GM18868 (cell line): ENCODE measurements at regions not wholly inside any gene's neighbourhood (a gene's known extent, or its start where the extent isn't known, plus 50 kb on each side); places are given as distances from the start of the nearest gene placed in this dataset.

ENCODE experiments used
- ATAC-seq: cut with Tn5 transposase; IDR thresholded peaks from one replicate; pipeline ENCODE4 v1.9.1; 2021; ENCODE audit warnings: mild to moderate bottlenecking, moderate library complexity; ENCODE audit not compliant: unreplicated experiment

DNA sequence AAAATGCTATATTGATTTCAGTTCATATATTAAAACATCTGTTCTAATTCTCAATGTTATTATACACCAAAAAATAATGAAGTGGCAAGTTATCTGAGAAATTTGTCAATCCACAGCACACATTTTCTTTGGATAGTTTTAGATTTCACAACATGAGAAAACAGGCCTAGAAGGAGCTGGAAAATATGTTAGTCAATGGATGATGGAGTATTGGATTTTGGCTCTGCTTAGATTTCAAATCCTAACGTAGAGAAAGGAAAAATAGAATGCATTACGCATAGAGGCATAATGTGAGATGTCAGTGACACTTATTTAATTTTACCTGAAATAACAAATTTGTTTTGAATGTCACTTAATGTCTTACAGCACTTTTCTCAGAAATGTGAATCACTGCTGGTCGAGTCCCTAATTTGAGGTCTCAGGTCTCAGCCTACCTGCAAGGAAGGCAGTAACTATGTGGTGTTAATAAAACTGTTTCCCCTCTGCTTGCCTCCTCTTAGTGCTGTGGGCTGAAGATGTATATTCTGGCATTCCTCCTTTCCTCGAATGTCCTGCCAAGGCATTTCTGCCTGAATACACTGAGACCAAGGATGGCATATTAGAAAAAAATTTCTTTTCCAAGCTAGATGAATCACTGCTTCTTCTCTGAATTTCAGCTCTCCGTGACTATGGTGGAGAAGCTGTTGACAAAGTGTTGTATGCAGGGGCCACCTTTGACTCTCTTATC lies 232.4 kb downstream of the POSTN start:
- no peak for ATAC-seq

GRCh38 chr13:37365496-37365895 lies 233.1 kb downstream of the POSTN start:
- no peak for ATAC-seq

DNA sequence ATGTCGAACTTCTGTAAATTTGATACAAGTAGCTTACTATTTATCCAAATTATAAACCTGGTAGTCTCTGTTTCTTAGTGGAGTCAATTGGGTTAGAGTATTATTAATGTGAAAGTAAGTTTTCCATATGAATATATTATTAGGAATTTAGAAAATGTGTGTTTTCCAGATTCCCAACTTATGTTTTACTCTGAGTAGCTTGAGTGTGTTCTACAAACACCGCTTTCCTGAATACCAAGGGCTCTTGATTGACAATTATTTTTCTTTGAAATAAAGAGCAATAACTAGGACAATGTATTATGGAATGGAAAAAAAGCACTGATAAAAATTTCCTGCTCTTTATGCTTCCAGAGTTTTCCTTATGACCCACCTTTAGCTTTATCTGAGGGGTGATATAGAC lies 233.6 kb downstream of the POSTN start:
- ATAC-seq: no peak

DNA sequence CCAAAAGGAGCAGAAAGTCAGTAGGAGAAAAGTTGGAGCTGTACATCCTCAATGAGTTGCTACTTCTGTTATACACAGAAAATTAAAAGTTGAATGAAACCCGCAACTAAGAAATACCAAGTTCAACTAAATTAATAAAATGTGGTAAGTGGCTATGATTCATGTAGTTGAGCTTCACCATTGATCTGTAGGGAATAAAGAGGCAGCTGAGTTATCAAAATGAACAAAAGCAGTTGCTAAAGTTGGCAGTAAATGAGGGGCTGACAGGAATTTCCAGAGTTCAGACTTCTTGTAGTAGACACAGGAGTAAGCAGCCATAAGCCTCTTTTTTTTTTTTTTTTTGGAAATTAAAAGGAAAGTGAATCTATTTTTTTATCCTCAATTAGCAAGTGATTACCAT lies 234.6 kb downstream of the POSTN start:
- no peak for ATAC-seq

DNA sequence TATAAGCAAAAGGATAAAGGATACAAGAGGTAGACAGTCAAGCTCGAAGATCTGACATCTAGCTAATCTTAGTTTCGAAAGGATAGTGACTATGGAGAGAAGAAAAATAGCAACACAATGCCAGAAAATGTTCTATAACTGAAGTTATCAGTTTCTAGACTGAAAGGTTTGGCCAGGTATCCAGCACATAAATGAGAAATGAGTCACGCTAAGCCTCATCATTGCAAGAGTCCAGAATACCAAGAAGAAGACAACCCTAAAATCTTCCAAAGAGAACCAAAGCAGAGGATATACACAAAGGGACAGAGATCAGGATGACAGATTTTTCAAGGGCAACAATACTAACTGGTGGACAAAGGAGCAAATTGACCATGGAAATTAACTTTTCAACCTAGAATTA lies 237.0 kb downstream of the POSTN start:
- no peak for ATAC-seq

GRCh38 chr13:37360556-37360955 lies 238.0 kb downstream of the POSTN start:
- ATAC-seq: no peak

- no peak for ATAC-seq
Observed at GRCh38 chr13:37357548-37357947, 241.0 kb downstream of the POSTN start.

DNA sequence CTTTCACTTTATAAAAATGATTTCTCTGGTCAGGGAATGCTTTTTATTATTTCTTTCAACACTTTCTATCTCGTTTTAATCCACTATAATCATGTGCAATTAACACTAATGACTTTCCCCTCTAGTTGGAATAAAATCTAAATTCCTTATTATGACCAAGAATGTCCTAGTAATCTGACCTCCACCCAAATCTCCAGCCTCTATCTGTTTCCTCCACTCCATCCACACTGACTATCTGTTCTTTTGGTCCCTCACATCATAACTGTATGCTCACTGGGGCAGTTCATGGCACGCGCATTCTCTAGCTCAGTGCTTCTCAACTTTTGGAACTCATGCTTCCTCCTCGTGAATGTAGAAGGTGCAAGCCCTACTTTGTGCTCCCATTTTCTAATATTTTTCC lies 244.7 kb downstream of the POSTN start:
- no peak for ATAC-seq

DNA sequence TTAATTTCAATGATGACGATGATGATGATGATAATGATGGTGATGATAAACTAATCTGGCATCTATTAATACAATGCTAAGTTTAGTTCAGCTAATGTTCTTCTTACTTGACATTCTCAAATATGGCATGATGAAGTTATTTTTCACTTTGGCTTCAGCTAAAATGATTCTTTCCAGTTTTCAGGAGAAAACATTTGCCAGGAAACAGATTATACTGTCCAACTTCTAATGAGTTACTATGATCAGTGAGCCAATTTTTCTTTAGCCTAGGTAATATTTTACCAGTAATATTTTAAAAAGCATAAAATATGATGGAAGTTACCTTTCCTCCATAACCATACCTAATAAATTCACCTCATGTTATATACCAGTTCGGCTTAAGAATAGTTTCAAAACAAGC lies 245.7 kb upstream of the CSNK1A1L start:
- ATAC-seq: no peak

- ATAC-seq: no peak
Observed at GRCh38 chr13:37349916-37350315, 244.5 kb upstream of the CSNK1A1L start.

GRCh38 chr13:37348916-37349643 lies 243.6 kb upstream of the CSNK1A1L start:
- ATAC-seq: no peak

GRCh38 chr13:37345869-37346268 lies 240.4 kb upstream of the CSNK1A1L start:
- ATAC-seq: no peak

DNA sequence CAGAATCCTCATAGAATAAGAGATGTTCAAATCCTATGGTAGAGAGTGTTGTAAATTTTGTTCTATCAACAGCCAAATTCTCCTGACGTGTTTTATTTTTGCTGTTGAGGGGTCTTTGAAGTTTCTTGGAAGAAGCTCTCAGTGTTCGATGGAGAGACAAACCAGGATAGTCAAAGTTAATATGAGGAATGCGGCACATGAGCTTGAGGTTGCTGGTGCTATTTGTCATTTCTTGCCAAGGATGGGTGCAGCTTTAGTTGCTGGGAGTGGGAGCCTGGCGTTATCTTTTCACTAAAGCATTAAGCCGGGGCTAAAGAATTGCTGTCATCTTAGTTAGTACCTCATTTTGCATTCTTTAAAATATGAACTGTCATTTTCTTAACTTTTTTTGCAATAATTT lies 239.9 kb upstream of the CSNK1A1L start:
- ATAC-seq: no peak

DNA sequence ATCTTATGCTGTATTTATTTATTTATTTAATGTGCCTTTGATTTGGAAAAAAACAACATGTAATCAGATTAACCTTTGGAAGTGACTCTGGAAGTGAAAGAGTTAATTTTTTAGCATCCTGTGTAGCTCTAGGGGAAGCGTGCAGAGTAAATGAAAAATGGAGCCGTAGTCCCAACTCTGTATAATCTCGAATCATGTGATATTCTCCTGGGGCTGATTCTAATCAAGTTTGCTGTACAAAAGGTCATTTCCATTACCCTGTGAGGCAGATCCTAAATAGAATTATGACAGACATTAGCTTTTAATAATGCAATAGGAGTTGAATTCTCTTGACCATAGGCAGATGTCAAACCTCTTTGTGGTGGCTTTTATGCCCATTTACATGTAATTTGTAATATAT lies 238.6 kb upstream of the CSNK1A1L start:
- ATAC-seq: no peak

DNA sequence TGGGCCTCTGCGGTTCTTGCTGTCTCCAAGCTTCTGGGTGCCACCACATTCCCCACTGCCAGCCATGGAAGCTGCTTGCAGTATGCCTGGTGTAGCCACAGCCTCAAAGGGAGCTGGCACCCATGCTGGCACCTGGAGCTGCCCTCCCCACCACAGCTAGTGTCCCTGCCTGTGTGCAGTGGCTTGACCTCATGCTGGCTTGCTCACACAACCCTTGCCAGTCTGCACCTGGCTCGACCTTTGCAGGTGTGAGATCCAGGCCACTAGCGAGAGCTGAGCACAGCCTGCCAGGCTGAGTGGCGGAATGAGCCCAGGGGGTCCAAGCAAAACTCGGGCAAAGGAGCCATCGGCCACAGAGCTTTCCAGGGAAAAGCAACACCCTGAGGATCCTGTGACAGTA lies 236.7 kb upstream of the CSNK1A1L start:
- ATAC-seq: no peak

- no peak for ATAC-seq
Observed at GRCh38 chr13:37340901-37341670, 235.6 kb upstream of the CSNK1A1L start.

DNA sequence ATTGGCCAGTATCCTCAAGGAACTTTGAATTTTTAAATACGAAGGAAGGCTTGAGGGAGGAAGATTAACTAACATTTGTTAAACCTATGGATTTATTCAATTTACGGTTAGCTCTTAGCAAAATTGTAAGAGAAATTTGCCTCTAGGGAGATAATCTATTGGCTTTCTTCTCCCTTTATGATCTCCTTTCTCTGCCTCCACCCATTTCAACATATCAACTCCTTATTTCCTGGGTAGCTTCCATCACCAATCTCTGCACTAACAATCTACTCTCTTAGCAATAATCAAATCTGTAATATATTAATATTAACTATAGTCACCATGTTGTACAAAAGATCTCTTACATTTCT lies 233.9 kb upstream of the CSNK1A1L start:
- no peak for ATAC-seq

DNA sequence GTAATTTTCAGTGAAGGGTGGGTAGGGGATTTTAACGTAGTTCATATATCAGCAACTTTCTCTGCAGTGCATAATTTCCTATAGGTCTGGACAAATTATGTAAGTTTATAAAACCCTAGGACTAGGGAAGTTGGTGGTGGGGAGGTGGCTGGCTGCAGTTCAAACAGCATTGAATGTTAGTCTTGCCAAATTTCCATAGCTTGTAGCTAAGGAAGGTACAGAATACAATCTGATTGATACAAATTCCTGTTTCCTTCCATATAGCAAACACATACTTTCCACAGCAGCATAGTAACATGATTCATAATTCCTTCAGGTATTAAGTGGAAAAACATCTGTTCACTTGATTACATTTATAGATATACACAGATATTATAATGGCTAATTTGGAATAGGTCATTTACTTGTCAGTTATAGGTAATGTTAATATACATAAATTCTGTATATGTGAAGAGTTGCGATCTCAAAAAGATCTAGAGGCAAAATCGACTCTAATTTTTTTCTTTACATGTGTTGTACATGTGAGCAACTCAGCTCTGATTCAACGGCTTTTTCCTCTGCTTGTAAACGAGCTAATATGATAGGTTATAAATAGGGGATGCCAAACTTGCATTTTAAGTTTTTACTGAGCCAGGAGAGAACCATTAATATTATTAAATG lies 233.4 kb upstream of the CSNK1A1L start:
- no peak for ATAC-seq

DNA sequence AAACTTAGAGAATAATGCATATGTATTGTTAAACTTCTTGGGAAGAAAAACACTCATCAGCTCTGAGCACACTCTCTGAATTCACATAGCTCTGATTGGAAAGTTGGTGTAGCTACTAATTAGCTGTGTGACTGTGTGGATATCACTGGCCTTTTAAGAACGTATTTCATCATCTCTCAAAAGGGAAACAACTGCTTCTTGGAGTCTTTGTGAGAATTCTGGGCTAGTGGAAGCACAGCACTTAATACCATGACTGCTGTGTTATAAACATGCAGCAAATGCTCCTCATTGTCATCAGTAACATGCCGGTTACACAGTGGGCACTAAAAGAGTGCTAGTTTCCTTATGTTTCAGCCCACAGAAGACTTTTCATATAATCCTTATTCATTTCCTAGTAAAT lies 220.9 kb upstream of the CSNK1A1L start:
- ATAC-seq: no peak

DNA sequence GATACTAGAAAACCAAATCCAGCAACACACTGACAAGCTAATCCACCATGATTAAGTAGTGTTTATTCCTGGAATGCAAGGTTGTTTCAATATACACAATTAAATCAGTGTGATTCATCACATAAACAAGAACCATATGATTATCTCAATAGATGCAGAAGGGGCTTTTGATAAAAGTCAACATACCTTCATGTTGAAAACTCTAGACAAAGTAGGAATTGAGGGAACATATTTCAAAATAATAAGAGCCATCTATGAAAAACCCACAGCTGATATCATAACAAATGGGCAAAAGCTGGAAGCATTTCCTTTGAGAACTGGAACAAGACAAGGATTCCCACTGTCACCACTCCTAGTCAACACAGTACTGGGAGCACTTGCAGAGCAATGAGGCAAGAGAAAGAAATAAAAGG lies 213.6 kb upstream of the CSNK1A1L start:
- ATAC-seq: no peak

- no peak for ATAC-seq
Observed at GRCh38 chr13:37316935-37317334, 211.5 kb upstream of the CSNK1A1L start.
